22Rv1 (cell line): ENCODE measurements at regions not wholly inside any gene's neighbourhood (a gene's known extent, or its start where the extent isn't known, plus 50 kb on each side); places are given as distances from the start of the nearest gene placed in this dataset.

Source experiments
- ZFX ChIP-seq: fragments of 450-650 bp; IDR thresholded peaks from 2 replicates; pipeline ENCODE4 v1.6.1; 2017; ENCODE audit warnings: antibody characterized with exemption, borderline replicate concordance
- TF ChIP-seq, protein P1 (sequence below): fragments of 450-650 bp; IDR thresholded peaks from 2 replicates; pipeline ENCODE4 v1.5.1; 2017; ENCODE audit warnings: mild to moderate bottlenecking

DNA sequence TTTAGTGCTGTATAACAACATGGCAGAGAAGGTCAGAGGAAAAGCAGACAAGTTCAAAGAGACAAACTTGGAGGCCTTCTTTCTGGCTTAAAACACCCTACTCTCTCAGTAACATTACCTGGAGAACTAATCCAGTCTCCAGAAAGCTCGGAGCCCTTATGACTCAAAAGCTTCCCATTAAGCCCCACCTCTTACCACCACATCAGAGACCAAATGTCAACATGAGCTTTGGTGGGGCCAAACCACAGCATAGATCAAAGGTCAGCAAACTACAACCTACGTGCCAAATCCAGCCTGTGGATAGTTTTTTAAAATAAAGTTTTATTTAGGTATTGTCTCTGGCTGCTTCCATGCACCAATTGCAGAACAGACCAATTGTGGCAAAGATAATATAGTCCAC, 589.9 kb downstream of the DNAH5 start:
- TF ChIP-seq, protein P1, sequence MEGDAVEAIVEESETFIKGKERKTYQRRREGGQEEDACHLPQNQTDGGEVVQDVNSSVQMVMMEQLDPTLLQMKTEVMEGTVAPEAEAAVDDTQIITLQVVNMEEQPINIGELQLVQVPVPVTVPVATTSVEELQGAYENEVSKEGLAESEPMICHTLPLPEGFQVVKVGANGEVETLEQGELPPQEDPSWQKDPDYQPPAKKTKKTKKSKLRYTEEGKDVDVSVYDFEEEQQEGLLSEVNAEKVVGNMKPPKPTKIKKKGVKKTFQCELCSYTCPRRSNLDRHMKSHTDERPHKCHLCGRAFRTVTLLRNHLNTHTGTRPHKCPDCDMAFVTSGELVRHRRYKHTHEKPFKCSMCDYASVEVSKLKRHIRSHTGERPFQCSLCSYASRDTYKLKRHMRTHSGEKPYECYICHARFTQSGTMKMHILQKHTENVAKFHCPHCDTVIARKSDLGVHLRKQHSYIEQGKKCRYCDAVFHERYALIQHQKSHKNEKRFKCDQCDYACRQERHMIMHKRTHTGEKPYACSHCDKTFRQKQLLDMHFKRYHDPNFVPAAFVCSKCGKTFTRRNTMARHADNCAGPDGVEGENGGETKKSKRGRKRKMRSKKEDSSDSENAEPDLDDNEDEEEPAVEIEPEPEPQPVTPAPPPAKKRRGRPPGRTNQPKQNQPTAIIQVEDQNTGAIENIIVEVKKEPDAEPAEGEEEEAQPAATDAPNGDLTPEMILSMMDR: no peak
- TF ChIP-seq ZFX: no peak
